WTC11 (cell line): ENCODE measurements at regions not wholly inside any gene's neighbourhood (a gene's known extent, or its start where the extent isn't known, plus 50 kb on each side); places are given as distances from the start of the nearest gene placed in this dataset.

ENCODE experiments used
- CREB1 ChIP-seq: sonication (generic); formaldehyde crosslinking; IDR thresholded peaks from 2 replicates; pipeline ENCODE4 v1.8.0; 2023; ENCODE audit warnings: mild to moderate bottlenecking, missing genetic modification reagents
- E2F4 ChIP-seq: sonication (generic); formaldehyde crosslinking; IDR thresholded peaks from 2 replicates; pipeline ENCODE4 v1.8.1; 2022; ENCODE audit warnings: low read depth, mild to moderate bottlenecking, moderate library complexity, missing genetic modification reagents, borderline replicate concordance
- GABPB1 ChIP-seq: sonication (generic); formaldehyde crosslinking; IDR thresholded peaks from 2 replicates; pipeline ENCODE4 v1.8.1; 2023; ENCODE audit warnings: mild to moderate bottlenecking, missing genetic modification reagents
- USF1 ChIP-seq: sonication (generic); formaldehyde crosslinking; IDR thresholded peaks from 2 replicates; pipeline ENCODE4 v1.8.0; 2022; ENCODE audit warnings: mild to moderate bottlenecking, missing genetic modification reagents
- USF2 ChIP-seq: sonication (generic); formaldehyde crosslinking; IDR thresholded peaks from 2 replicates; pipeline ENCODE4 v1.8.1; 2023; ENCODE audit warnings: mild to moderate bottlenecking, missing genetic modification reagents, moderate library complexity
- ZBTB43 ChIP-seq: sonication (generic); formaldehyde crosslinking; IDR thresholded peaks from 2 replicates; pipeline ENCODE4 v1.8.1; 2023; ENCODE audit warnings: mild to moderate bottlenecking, missing genetic modification reagents
- ZNF219 ChIP-seq: sonication (generic); formaldehyde crosslinking; IDR thresholded peaks from 2 replicates; pipeline ENCODE4 v1.8.0; 2023; ENCODE audit warnings: missing genetic modification reagents, mild to moderate bottlenecking, borderline replicate concordance
- TF ChIP-seq, protein P1 (sequence below): fragments of 200-600 bp; IDR thresholded peaks from 2 replicates; pipeline ENCODE4 v1.8.0; 2022; ENCODE audit warnings: antibody characterized with exemption
- TF ChIP-seq, protein P2 (sequence below): sonication (generic); formaldehyde crosslinking; IDR thresholded peaks from 2 replicates; pipeline ENCODE4 v1.8.0; 2022; ENCODE audit warnings: mild to moderate bottlenecking, missing genetic modification reagents

GRCh38 chr2:180508458-180508857, 471.9 kb upstream of the UBE2E3 start:
- TF ChIP-seq E2F4 (no peak), USF1 (CRISPR knock-in tag) (no peak), CREB1 (CRISPR knock-in tag) (no peak), USF2 (CRISPR knock-in tag) (no peak), ZBTB43 (CRISPR knock-in tag) (no peak), GABPB1 (no peak), ZNF219 (CRISPR knock-in tag) (no peak)
- TF ChIP-seq, protein P1, sequence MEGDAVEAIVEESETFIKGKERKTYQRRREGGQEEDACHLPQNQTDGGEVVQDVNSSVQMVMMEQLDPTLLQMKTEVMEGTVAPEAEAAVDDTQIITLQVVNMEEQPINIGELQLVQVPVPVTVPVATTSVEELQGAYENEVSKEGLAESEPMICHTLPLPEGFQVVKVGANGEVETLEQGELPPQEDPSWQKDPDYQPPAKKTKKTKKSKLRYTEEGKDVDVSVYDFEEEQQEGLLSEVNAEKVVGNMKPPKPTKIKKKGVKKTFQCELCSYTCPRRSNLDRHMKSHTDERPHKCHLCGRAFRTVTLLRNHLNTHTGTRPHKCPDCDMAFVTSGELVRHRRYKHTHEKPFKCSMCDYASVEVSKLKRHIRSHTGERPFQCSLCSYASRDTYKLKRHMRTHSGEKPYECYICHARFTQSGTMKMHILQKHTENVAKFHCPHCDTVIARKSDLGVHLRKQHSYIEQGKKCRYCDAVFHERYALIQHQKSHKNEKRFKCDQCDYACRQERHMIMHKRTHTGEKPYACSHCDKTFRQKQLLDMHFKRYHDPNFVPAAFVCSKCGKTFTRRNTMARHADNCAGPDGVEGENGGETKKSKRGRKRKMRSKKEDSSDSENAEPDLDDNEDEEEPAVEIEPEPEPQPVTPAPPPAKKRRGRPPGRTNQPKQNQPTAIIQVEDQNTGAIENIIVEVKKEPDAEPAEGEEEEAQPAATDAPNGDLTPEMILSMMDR = no peak
- TF ChIP-seq, protein P2, sequence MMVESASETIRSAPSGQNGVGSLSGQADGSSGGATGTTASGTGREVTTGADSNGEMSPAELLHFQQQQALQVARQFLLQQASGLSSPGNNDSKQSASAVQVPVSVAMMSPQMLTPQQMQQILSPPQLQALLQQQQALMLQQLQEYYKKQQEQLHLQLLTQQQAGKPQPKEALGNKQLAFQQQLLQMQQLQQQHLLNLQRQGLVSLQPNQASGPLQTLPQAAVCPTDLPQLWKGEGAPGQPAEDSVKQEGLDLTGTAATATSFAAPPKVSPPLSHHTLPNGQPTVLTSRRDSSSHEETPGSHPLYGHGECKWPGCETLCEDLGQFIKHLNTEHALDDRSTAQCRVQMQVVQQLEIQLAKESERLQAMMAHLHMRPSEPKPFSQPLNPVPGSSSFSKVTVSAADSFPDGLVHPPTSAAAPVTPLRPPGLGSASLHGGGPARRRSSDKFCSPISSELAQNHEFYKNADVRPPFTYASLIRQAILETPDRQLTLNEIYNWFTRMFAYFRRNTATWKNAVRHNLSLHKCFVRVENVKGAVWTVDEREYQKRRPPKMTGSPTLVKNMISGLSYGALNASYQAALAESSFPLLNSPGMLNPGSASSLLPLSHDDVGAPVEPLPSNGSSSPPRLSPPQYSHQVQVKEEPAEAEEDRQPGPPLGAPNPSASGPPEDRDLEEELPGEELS (CRISPR knock-in tag) = no peak
